ENCODE measurements at regions not wholly inside any gene's neighbourhood (a gene's known extent, or its start where the extent isn't known, plus 50 kb on each side); places are given as distances from the start of the nearest gene placed in this dataset.

DNA sequence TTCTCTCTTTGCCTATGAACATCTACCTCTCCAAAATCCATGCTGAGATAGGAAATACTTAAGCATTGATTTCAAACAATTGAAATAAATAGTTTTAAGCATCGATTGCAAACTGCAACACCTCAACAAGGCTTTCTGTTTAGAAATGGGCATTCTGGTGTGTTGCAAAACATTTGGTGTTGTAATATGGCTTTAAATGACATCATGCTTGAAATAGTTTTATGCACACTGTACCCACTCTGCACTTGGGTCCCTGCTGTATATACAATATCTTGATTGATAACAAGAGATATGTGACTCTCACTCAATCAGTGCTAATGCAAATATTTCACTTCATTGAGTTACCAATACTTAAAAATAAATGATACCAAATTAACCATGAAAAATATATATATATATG, 964.9 kb upstream of the GRIA3 start:
- TF ChIP-seq, protein P1, sequence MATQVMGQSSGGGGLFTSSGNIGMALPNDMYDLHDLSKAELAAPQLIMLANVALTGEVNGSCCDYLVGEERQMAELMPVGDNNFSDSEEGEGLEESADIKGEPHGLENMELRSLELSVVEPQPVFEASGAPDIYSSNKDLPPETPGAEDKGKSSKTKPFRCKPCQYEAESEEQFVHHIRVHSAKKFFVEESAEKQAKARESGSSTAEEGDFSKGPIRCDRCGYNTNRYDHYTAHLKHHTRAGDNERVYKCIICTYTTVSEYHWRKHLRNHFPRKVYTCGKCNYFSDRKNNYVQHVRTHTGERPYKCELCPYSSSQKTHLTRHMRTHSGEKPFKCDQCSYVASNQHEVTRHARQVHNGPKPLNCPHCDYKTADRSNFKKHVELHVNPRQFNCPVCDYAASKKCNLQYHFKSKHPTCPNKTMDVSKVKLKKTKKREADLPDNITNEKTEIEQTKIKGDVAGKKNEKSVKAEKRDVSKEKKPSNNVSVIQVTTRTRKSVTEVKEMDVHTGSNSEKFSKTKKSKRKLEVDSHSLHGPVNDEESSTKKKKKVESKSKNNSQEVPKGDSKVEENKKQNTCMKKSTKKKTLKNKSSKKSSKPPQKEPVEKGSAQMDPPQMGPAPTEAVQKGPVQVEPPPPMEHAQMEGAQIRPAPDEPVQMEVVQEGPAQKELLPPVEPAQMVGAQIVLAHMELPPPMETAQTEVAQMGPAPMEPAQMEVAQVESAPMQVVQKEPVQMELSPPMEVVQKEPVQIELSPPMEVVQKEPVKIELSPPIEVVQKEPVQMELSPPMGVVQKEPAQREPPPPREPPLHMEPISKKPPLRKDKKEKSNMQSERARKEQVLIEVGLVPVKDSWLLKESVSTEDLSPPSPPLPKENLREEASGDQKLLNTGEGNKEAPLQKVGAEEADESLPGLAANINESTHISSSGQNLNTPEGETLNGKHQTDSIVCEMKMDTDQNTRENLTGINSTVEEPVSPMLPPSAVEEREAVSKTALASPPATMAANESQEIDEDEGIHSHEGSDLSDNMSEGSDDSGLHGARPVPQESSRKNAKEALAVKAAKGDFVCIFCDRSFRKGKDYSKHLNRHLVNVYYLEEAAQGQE (IDR thresholded peaks at IDR 0.05; ENCODE audit: low read depth), result no peak
- TF ChIP-seq CEBPB (IDR thresholded peaks at IDR 0.05) (no peak), RAD21 (IDR thresholded peaks at IDR 0.05; ENCODE audit: low read depth) (no peak), TAF1 (IDR thresholded peaks at IDR 0.05; ENCODE audit: low read depth) (no peak), EP300 (IDR thresholded peaks at IDR 0.05; ENCODE audit: borderline replicate concordance) (no peak), CREB1 (IDR thresholded peaks at IDR 0.05; ENCODE audit: low read depth) (no peak), YY1 (IDR thresholded peaks at IDR 0.05; ENCODE audit: low read depth) (no peak), TEAD4 (IDR thresholded peaks at IDR 0.05) (no peak), NFIC (IDR thresholded peaks at IDR 0.05) (no peak), EGR1 (IDR thresholded peaks at IDR 0.05) (no peak), TCF12 (IDR thresholded peaks at IDR 0.05; ENCODE audit: low read depth) (no peak)
- TF ChIP-seq, protein P2, sequence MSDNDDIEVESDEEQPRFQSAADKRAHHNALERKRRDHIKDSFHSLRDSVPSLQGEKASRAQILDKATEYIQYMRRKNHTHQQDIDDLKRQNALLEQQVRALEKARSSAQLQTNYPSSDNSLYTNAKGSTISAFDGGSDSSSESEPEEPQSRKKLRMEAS (IDR thresholded peaks at IDR 0.05), result no peak
